Calu3 (cell line): ENCODE measurements at regions not wholly inside any gene's neighbourhood (a gene's known extent, or its start where the extent isn't known, plus 50 kb on each side); places are given as distances from the start of the nearest gene placed in this dataset.
"Not testable (repeated sequence)": the region's sequence is repeated elsewhere in the genome, so short reads cannot be mapped to it uniquely, and the experiment has no call there.

ENCODE experiments used
- BruUV-seq: library from RNA; stranded (reverse); fragments of 400-500 nt; replicated peaks from 2 replicates; lab custom pipeline; 2021; lab: Mats Ljungman, UMichigan
- CTCF ChIA-PET: fragments of 300-600 bp; sonication (Branson Sonifier 250); formaldehyde crosslinking; loops from one replicate; lab custom pipeline; 2022; ENCODE audit warnings: antibody characterized with exemption; lab: Charles Lee
- DNase-seq: peaks from one replicate; pipeline ENCODE4 v3.0.0; 2022
- H3K27ac Mint-ChIP-seq: one replicate; pipeline ENCODE4 v1.8.0; 2022; ENCODE audit warnings: mixed read lengths; ENCODE audit not compliant: unreplicated experiment
- H3K27me3 Mint-ChIP-seq: one replicate; pipeline ENCODE4 v1.8.0; 2022; ENCODE audit warnings: mixed read lengths; ENCODE audit not compliant: unreplicated experiment
- H3K36me3 Mint-ChIP-seq: one replicate; pipeline ENCODE4 v1.8.0; 2022; ENCODE audit warnings: mild to moderate bottlenecking, moderate library complexity, mixed read lengths; ENCODE audit not compliant: insufficient read depth, unreplicated experiment
- H3K4me1 Mint-ChIP-seq: one replicate; pipeline ENCODE4 v1.8.0; 2022; ENCODE audit warnings: mild to moderate bottlenecking, low read depth, mixed read lengths; ENCODE audit not compliant: unreplicated experiment
- H3K4me3 Mint-ChIP-seq: one replicate; pipeline ENCODE4 v1.8.0; 2022; ENCODE audit warnings: mild to moderate bottlenecking, low read depth, moderate library complexity, mixed read lengths; ENCODE audit not compliant: unreplicated experiment
- H3K9me3 Mint-ChIP-seq: one replicate; pipeline ENCODE4 v1.8.0; 2022; ENCODE audit warnings: low read depth, mixed read lengths; ENCODE audit not compliant: unreplicated experiment
- intact Hi-C: fragments of 100-400 bp; cut with micrococcal nuclease; formaldehyde crosslinking; loops from one replicate; pipeline ENCODE4 v1.10.0; 2022; ENCODE audit not compliant: unreplicated experiment
- TF ChIP-seq, protein P1 (sequence below): fragments of 200-600 bp; IDR thresholded peaks from one replicate; pipeline ENCODE4 v1.8.0; 2022; ENCODE audit warnings: antibody characterized with exemption; ENCODE audit not compliant: unreplicated experiment

- H3K4me3 Mint-ChIP-seq = no peak overlapping the region
- no TSS peak for BruUV-seq
- H3K27me3 Mint-ChIP-seq = no peaks in the 10 kb centered on the region
- intact Hi-C loops = loop anchor here (10.0 kb wide), 1 partner anchor 560 kb away; no protein-coding TSS in a partner anchor
- H3K9me3 Mint-ChIP-seq = no peaks in the 10 kb centered on the region
- no peaks in the 10 kb centered on the region for H3K36me3 Mint-ChIP-seq
- no peak for DNase-seq
- TF ChIP-seq, protein P1, sequence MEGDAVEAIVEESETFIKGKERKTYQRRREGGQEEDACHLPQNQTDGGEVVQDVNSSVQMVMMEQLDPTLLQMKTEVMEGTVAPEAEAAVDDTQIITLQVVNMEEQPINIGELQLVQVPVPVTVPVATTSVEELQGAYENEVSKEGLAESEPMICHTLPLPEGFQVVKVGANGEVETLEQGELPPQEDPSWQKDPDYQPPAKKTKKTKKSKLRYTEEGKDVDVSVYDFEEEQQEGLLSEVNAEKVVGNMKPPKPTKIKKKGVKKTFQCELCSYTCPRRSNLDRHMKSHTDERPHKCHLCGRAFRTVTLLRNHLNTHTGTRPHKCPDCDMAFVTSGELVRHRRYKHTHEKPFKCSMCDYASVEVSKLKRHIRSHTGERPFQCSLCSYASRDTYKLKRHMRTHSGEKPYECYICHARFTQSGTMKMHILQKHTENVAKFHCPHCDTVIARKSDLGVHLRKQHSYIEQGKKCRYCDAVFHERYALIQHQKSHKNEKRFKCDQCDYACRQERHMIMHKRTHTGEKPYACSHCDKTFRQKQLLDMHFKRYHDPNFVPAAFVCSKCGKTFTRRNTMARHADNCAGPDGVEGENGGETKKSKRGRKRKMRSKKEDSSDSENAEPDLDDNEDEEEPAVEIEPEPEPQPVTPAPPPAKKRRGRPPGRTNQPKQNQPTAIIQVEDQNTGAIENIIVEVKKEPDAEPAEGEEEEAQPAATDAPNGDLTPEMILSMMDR = no peak
- CTCF ChIA-PET = no interaction called here
- no peak overlapping the region for H3K27ac Mint-ChIP-seq
- H3K4me1 Mint-ChIP-seq = no peaks in the 10 kb centered on the region
Measured at GRCh38 chr18:1665079-1665478, 760.4 kb downstream of the ADCYAP1 start.

DNA sequence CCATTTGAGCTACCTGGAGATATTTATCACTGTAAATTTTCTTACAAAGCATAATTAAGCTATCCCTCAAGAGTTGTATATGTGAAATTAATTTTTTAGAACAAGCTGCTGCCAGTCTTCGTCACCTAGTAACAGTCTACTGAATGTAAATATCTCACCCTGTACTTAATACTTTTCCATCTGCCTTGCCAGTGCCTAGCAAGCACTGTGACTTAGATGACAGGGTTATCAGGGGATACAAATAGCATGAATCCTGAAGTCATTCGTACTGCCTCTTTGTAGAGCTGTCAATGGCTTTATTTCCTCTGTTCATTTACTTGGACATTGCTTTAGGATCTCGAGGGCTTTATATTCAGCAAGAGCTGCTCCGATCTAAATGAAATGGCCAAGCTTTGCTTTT, 763.6 kb downstream of the ADCYAP1 start:
- intact Hi-C loops = loop anchor here (10.0 kb wide), 1 partner anchor 557 kb away; no protein-coding TSS in a partner anchor
- H3K4me3 Mint-ChIP-seq = no peak overlapping the region
- H3K36me3 Mint-ChIP-seq = no peaks in the 10 kb centered on the region
- H3K9me3 Mint-ChIP-seq = no peaks in the 10 kb centered on the region
- no peak overlapping the region for H3K27ac Mint-ChIP-seq
- H3K4me1 Mint-ChIP-seq = no peaks in the 10 kb centered on the region
- no TSS peak for BruUV-seq
- CTCF ChIA-PET = no interaction called here
- H3K27me3 Mint-ChIP-seq = no peaks in the 10 kb centered on the region
- TF ChIP-seq, protein P1 = no peak
- no peak for DNase-seq

DNA sequence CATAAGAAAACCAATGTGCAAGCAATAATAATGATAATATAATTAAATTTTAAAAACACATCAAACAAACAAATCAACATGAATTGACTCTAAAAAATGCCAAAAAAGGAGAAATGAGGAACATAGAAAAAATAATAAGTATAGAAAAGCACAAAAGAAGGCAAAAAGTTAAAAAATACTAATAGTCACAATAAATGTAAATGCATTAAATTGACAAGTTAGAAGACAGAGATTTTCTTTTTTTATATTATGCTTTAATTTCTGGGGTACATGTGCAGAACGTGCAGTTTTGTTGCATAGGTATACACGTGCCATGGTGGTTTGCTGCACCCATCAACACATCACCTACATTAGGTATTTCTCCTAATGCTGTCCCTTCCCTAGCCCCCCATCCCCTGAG, 767.0 kb downstream of the ADCYAP1 start:
- H3K4me1 Mint-ChIP-seq, H3K4me3 Mint-ChIP-seq, H3K9me3 Mint-ChIP-seq, H3K36me3 Mint-ChIP-seq, intact Hi-C loops, H3K27me3 Mint-ChIP-seq, DNase-seq, H3K27ac Mint-ChIP-seq, CTCF ChIA-PET, BruUV-seq: not testable (repeated sequence)

GRCh38 chr18:1676387-1676786, 771.7 kb downstream of the ADCYAP1 start:
- CTCF ChIA-PET = no interaction called here
- no peaks in the 10 kb centered on the region for H3K36me3 Mint-ChIP-seq
- no peak overlapping the region for H3K4me3 Mint-ChIP-seq
- BruUV-seq = no TSS peak
- no peak for DNase-seq
- TF ChIP-seq, protein P1 = no peak
- no peaks in the 10 kb centered on the region for H3K27me3 Mint-ChIP-seq
- no peak overlapping the region for H3K27ac Mint-ChIP-seq
- no peaks in the 10 kb centered on the region for H3K9me3 Mint-ChIP-seq
- intact Hi-C loops = no loop called here
- H3K4me1 Mint-ChIP-seq = no peaks in the 10 kb centered on the region

- CTCF ChIA-PET = no interaction called here
- Mint-ChIP-seq H3K4me1 (no peaks in the 10 kb centered on the region), H3K27me3 (no peaks in the 10 kb centered on the region), H3K27ac (no peak overlapping the region), H3K4me3 (no peak overlapping the region), H3K9me3 (no peaks in the 10 kb centered on the region), H3K36me3 (no peaks in the 10 kb centered on the region)
- TF ChIP-seq, protein P1 = no peak
- intact Hi-C loops = no loop called here
- DNase-seq = no peak
- no TSS peak for BruUV-seq
Measured at GRCh38 chr18:1680108-1680507, 775.4 kb downstream of the ADCYAP1 start.
